GM12892 (cell line): ENCODE measurements at regions not wholly inside any gene's neighbourhood (a gene's known extent, or its start where the extent isn't known, plus 50 kb on each side); places are given as distances from the start of the nearest gene placed in this dataset.

Experiments
- POLR2A ChIP-seq: IDR thresholded peaks from 2 replicates; pipeline ENCODE4 v1.6.1; 2011; ENCODE audit warnings: low read depth, low read length, control low read depth
- POLR2AphosphoS5 ChIP-seq: IDR thresholded peaks from 2 replicates; pipeline ENCODE4 v1.6.1; 2011; ENCODE audit warnings: low read depth, low read length, control low read depth

GRCh38 chr11:90392692-90393091 lies 169.8 kb upstream of the CHORDC1 start:
- no peak for TF ChIP-seq POLR2AphosphoS5
- TF ChIP-seq POLR2A, result no peak
